ENCODE measurements at regions not wholly inside any gene's neighbourhood (a gene's known extent, or its start where the extent isn't known, plus 50 kb on each side); places are given as distances from the start of the nearest gene placed in this dataset.

- no TSS peak for BruUV-seq (replicated peaks)
- Histone ChIP-seq H3K36me3 (ENCODE audit: low read depth) (no peaks in the 10 kb centered on the region), H3K9me3 (ENCODE audit: insufficient read depth, low read depth) (no peaks in the 10 kb centered on the region), H3K4me3 (no peak overlapping the region), H3K9me2 (ENCODE audit: insufficient read depth) (no peaks in the 10 kb centered on the region), H3K79me2 (ENCODE audit: low read depth) (no peaks in the 10 kb centered on the region), H3K4me2 (no peak overlapping the region), H4K20me1 (ENCODE audit: insufficient read depth) (no peaks in the 10 kb centered on the region), H3K27me3 (ENCODE audit: insufficient read depth, low read depth) (no peaks in the 10 kb centered on the region), H2AFZ (no peak overlapping the region), H3K27ac (no peak overlapping the region), H3K4me1 (replicated peaks; ENCODE audit: insufficient read depth) (no peaks in the 10 kb centered on the region), H3F3A (ENCODE audit: insufficient read depth, low read depth) (no peaks in the 10 kb centered on the region)
- POLR2A ChIA-PET (ENCODE audit: unreplicated experiment), result no interaction called here
- DNase-seq, result no peak
- TF ChIP-seq CTCF (conservative IDR thresholded peaks at IDR 0.05) (no peak), EZH2 (IDR thresholded peaks at IDR 0.05; ENCODE audit: low read depth) (no peak)
- CTCF ChIA-PET, result no interaction called here
- intact Hi-C loops (cut with micrococcal nuclease; ENCODE audit: unreplicated experiment), result no loop called here
These were observed 252.8 kb upstream of the FOXF1 start for GRCh38 chr16:86257546-86257945.

GRCh38 chr16:86258713-86259112 is 251.6 kb upstream of the FOXF1 start:
- no peaks in the 10 kb centered on the region for H3F3A ChIP-seq (ENCODE audit: insufficient read depth, low read depth)

GRCh38 chr16:86259499-86259898 is 250.8 kb upstream of the FOXF1 start:
- Histone ChIP-seq H3K4me2 (no peak overlapping the region), H3K27ac (no peak overlapping the region), H3K4me1 (replicated peaks; ENCODE audit: insufficient read depth) (no peaks in the 10 kb centered on the region), H3K9me3 (ENCODE audit: insufficient read depth, low read depth) (no peaks in the 10 kb centered on the region), H3K4me3 (no peak overlapping the region), H3K9me2 (ENCODE audit: insufficient read depth) (no peaks in the 10 kb centered on the region), H3F3A (ENCODE audit: insufficient read depth, low read depth) (no peaks in the 10 kb centered on the region), H3K79me2 (ENCODE audit: low read depth) (no peaks in the 10 kb centered on the region), H3K36me3 (ENCODE audit: low read depth) (no peaks in the 10 kb centered on the region), H4K20me1 (ENCODE audit: insufficient read depth) (no peaks in the 10 kb centered on the region), H2AFZ (no peak overlapping the region), H3K27me3 (ENCODE audit: insufficient read depth, low read depth) (no peaks in the 10 kb centered on the region)
- ChIA-PET CTCF (no interaction called here), POLR2A (ENCODE audit: unreplicated experiment) (interaction anchor here (0.6 kb wide), 1 partner anchor 183 kb away, joined by 8 read pairs; no protein-coding TSS in a partner anchor)
- intact Hi-C loops (cut with micrococcal nuclease; ENCODE audit: unreplicated experiment), result no loop called here
- DNase-seq, result no peak
- no TSS peak for BruUV-seq (replicated peaks)
- no peak for TF ChIP-seq EZH2 (IDR thresholded peaks at IDR 0.05; ENCODE audit: low read depth)
- TF ChIP-seq CTCF (conservative IDR thresholded peaks at IDR 0.05), result no peak

More at GRCh38 chr16:86258713-86259112, 251.6 kb upstream of the FOXF1 start:
- Histone ChIP-seq H3K36me3 (ENCODE audit: low read depth) (no peaks in the 10 kb centered on the region), H4K20me1 (ENCODE audit: insufficient read depth) (no peaks in the 10 kb centered on the region), H3K79me2 (ENCODE audit: low read depth) (no peaks in the 10 kb centered on the region), H3K27ac (no peak overlapping the region), H3K4me2 (no peak overlapping the region), H3K9me3 (ENCODE audit: insufficient read depth, low read depth) (no peaks in the 10 kb centered on the region), H3K9me2 (ENCODE audit: insufficient read depth) (no peaks in the 10 kb centered on the region), H3K27me3 (ENCODE audit: insufficient read depth, low read depth) (no peaks in the 10 kb centered on the region), H3K4me3 (no peak overlapping the region), H2AFZ (no peak overlapping the region), H3K4me1 (replicated peaks; ENCODE audit: insufficient read depth) (no peaks in the 10 kb centered on the region)
- POLR2A ChIA-PET (ENCODE audit: unreplicated experiment), result interaction anchor here (0.6 kb wide), 1 partner anchor 184 kb away, joined by 8 read pairs; no protein-coding TSS in a partner anchor
- BruUV-seq (replicated peaks), result no TSS peak
- TF ChIP-seq CTCF (conservative IDR thresholded peaks at IDR 0.05) (no peak), EZH2 (IDR thresholded peaks at IDR 0.05; ENCODE audit: low read depth) (no peak)
- CTCF ChIA-PET, result no interaction called here
- no peak for DNase-seq
- intact Hi-C loops (cut with micrococcal nuclease; ENCODE audit: unreplicated experiment), result no loop called here

Data from PC-9 (cell line).